Left lung (tissue), 4 donors: ENCODE measurements at regions not wholly inside any gene's neighbourhood (a gene's known extent, or its start where the extent isn't known, plus 50 kb on each side); places are given as distances from the start of the nearest gene placed in this dataset.

Experiments
- ATAC-seq: fragments of 200-7000 bp; cut with Tn5 transposase; one replicate; pipeline ENCODE4 v1.9.1; 2020; ENCODE audit warnings: moderate library complexity
- DNase-seq, 4 donors: peaks; one replicate each; pipeline ENCODE4 v3.0.0-alpha.2; 2013 to 2020
- H3K27ac ChIP-seq, 2 donors: fragments of 200-600 bp; sonication (generic) in 1 of 2; one replicate each; pipeline versions ENCODE4 v1.5.0 to v1.8.0; 2020 to 2021
- H3K27me3 ChIP-seq, 2 donors: fragments of 200-600 bp; sonication (generic) in 1 of 2; one replicate each; pipeline versions ENCODE4 v1.5.0 to v1.8.0; 2020 to 2021
- H3K36me3 ChIP-seq, 2 donors: fragments of 200-600 bp; sonication (generic) in 1 of 2; one replicate each; pipeline versions ENCODE4 v1.5.0 to v1.8.0; 2020 to 2021
- H3K4me1 ChIP-seq, 2 donors: fragments of 200-600 bp; one replicate each; pipeline ENCODE4 v1.8.0; 2021
- H3K4me3 ChIP-seq, 2 donors: fragments of 200-600 bp; sonication (generic) in 1 of 2; one replicate each; pipeline versions ENCODE4 v1.5.0 to v1.8.0; 2020 to 2021; ENCODE audit warnings: mild to moderate bottlenecking in 1 of 2
- H3K9me3 ChIP-seq, 2 donors: fragments of 200-600 bp; sonication (generic) in 1 of 2; one replicate each; pipeline versions ENCODE4 v1.5.0 to v1.8.0; 2020 to 2021
- intact Hi-C, 2 donors: fragments of 100-400 bp; cut with DNase I; formaldehyde crosslinking; loops; one replicate each; pipeline versions ENCODE4 v1.11.2 to v1.14.2; 2022
- TF ChIP-seq, protein P1 (sequence below), 2 donors: fragments of 200-600 bp; sonication (generic) in 1 of 2; IDR thresholded peaks; one replicate each; pipeline versions ENCODE4 v1.5.0 to v1.8.0; 2021; ENCODE audit warnings: antibody characterized with exemption in 2 of 2
- donor health status: DM: no; HTN: yes; CAD: no.
- donor health status: DM: no; HTN: no; CAD: no.

DNA sequence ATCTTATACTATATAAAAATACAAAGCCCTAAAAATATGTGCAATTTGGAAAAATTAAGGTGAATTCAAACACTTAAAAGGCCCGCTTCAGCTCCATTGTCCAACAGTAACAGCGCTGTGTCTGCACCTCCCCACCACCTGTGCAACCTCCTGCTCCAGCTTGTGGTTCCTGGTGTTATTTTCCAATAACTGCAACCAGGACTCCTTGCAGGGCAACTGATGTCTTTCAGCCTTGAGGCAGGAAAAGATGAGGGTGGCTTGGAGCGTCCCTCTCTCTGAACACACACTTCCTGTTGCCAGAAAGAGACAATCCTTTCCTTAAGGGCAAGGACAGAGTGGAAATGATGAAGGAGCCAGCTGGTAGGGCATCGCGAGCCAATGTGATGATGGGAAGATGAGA, 336.0 kb downstream of the GLRX3 start:
- Histone ChIP-seq H3K36me3 (no peaks in the 10 kb centered on the region), H3K27me3 (peaks cover 0 to 12% of the 10 kb centered on the region in 2 donors), H3K4me3 (no peak overlapping the region), H3K9me3 (peaks cover 0 to 13% of the 10 kb centered on the region in 2 donors), H3K27ac (no peak overlapping the region), H3K4me1 (no peaks in the 10 kb centered on the region)
- intact Hi-C loops: no loop called here
- no peak for ATAC-seq
- no peak for DNase-seq
- TF ChIP-seq, protein P1, sequence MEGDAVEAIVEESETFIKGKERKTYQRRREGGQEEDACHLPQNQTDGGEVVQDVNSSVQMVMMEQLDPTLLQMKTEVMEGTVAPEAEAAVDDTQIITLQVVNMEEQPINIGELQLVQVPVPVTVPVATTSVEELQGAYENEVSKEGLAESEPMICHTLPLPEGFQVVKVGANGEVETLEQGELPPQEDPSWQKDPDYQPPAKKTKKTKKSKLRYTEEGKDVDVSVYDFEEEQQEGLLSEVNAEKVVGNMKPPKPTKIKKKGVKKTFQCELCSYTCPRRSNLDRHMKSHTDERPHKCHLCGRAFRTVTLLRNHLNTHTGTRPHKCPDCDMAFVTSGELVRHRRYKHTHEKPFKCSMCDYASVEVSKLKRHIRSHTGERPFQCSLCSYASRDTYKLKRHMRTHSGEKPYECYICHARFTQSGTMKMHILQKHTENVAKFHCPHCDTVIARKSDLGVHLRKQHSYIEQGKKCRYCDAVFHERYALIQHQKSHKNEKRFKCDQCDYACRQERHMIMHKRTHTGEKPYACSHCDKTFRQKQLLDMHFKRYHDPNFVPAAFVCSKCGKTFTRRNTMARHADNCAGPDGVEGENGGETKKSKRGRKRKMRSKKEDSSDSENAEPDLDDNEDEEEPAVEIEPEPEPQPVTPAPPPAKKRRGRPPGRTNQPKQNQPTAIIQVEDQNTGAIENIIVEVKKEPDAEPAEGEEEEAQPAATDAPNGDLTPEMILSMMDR (IDR thresholded peaks at IDR 0.05): no peak

DNA sequence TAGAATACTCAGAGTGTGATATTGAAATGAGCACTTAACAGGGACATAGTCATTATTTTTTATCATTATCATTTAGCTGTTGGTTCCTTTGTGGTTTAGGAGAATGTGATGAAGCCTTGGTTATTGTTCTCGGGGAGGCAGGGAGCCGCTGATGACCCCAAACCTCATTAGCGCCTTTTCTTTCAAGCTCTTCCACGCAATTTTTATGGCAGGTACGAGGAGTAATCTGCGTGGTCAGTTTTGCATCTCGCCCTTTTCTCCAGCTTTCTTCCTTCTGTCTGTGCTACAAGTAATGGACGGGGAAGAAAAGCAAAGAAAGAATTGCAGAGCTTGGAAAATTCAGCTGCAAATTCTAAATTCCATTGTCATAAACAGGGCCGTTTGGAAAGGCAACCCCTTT, 338.4 kb downstream of the GLRX3 start:
- Histone ChIP-seq H3K4me3 (no peak overlapping the region), H3K4me1 (no peaks in the 10 kb centered on the region), H3K9me3 (no peaks in the 10 kb centered on the region), H3K27me3 (peaks cover 0 to 16% of the 10 kb centered on the region in 2 donors), H3K36me3 (no peaks in the 10 kb centered on the region), H3K27ac (no peak overlapping the region)
- no peak for DNase-seq
- no peak for ATAC-seq
- TF ChIP-seq, protein P1 (IDR thresholded peaks at IDR 0.05): no peak
- intact Hi-C loops: no loop called here

DNA sequence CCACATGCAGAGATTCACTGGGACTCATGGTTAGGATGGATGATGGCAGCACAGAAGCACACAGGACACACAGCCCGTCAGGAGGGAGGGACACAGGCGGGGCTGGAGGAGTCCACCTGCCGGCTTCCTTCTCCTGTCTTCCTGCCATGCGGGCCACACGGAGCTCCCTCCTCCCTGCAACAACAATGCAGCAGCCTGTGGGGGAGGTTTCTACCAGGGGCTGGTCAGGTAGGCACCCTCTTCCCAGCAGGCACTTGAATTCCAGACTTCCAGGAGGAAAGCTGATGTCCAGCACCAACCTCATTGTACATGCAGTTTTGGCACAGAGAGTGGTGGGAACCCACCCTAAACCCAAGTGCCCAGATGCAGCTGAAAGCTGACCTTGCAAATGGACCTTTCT, 341.2 kb downstream of the GLRX3 start:
- ATAC-seq: no peak
- Histone ChIP-seq H3K4me3 (no peak overlapping the region), H3K4me1 (no peaks in the 10 kb centered on the region), H3K27me3 (peaks cover 0 to 21% of the 10 kb centered on the region in 2 donors), H3K36me3 (no peaks in the 10 kb centered on the region), H3K9me3 (no peaks in the 10 kb centered on the region), H3K27ac (no peak overlapping the region)
- DNase-seq: no peak
- intact Hi-C loops: no loop called here
- TF ChIP-seq, protein P1 (IDR thresholded peaks at IDR 0.05): no peak

DNA sequence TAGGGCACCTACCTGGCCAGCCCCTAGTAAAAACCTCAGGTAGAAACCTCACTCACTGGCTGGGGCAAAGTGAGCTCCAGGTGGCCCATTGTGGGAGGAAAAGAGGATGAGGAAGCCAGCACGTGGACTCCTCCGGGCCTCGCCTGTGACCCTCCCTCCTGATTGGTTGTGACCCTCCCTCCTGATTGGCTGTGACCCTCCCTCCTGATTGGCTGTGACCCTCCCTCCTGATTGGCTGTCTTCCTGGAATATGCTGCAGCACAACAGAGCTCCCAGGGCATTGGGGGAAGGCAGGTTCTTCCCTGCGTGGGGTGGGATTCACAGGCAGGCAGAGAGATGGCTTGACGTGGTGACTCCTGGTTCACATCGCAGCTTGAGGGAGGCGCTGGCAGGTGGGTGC, 343.0 kb downstream of the GLRX3 start:
- no peaks in the 10 kb centered on the region for H3K9me3 ChIP-seq
- TF ChIP-seq, protein P1 (IDR thresholded peaks at IDR 0.05): no peak
- DNase-seq (no peak), ATAC-seq (no peak)
- H3K27me3 ChIP-seq: peaks cover 0 to 39% of the 10 kb centered on the region in 2 donors
- no peak overlapping the region for H3K4me3 ChIP-seq
- H3K36me3 ChIP-seq: no peaks in the 10 kb centered on the region
- H3K4me1 ChIP-seq: no peaks in the 10 kb centered on the region
- intact Hi-C loops: no loop called here
- H3K27ac ChIP-seq: no peak overlapping the region

DNA sequence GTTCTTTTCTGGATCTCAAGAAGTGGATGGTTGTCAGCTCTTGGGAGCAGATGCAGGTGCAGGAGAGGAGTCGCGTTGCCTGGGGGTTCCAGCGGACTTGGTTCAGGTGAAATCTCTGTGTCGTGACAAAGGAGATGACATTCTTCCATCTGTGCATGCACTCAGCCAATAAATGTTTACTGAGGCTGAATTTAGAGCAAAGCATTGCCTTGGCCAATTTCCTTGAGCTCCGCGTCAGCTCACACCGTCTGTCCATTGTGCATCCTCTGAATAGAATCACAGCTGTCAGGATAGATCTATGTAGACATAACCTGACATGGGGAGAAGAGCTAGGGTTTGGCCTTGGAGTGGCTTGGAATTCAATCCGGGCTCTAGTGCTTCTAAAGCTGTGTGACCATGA, 343.7 kb downstream of the GLRX3 start:
- Histone ChIP-seq H3K9me3 (no peaks in the 10 kb centered on the region), H3K36me3 (no peaks in the 10 kb centered on the region), H3K27ac (no peak overlapping the region), H3K4me3 (no peak overlapping the region), H3K27me3 (peaks cover 0 to 46% of the 10 kb centered on the region in 2 donors), H3K4me1 (no peaks in the 10 kb centered on the region)
- intact Hi-C loops: no loop called here
- no peak for ATAC-seq
- TF ChIP-seq, protein P1 (IDR thresholded peaks at IDR 0.05): no peak
- no peak for DNase-seq
